Testis (tissue), 2 donors: ENCODE measurements at regions not wholly inside any gene's neighbourhood (a gene's known extent, or its start where the extent isn't known, plus 50 kb on each side); places are given as distances from the start of the nearest gene placed in this dataset.

Experiments
- DNase-seq: peaks from one replicate; pipeline ENCODE4 v3.0.0-alpha.2; 2019
- H3K27ac ChIP-seq, 2 donors: fragments of 200-600 bp; sonication (generic); one replicate each; pipeline ENCODE4 v1.5.1; 2019
- H3K27me3 ChIP-seq: fragments of 200-600 bp; sonication (generic); one replicate; pipeline ENCODE4 v1.5.1; 2019
- H3K36me3 ChIP-seq: fragments of 200-600 bp; sonication (generic); one replicate; pipeline ENCODE4 v1.5.1; 2017; ENCODE audit warnings: low read depth; ENCODE audit errors: missing control alignments
- H3K4me1 ChIP-seq: fragments of 200-600 bp; sonication (generic); one replicate; pipeline ENCODE4 v1.5.1; 2019
- H3K4me3 ChIP-seq, 2 donors: fragments of 200-600 bp; sonication (generic); one replicate each; pipeline ENCODE4 v1.5.1; 2017 to 2019
- H3K9me3 ChIP-seq: fragments of 200-600 bp; sonication (generic); one replicate; pipeline ENCODE4 v1.5.1; 2017
- CTCF ChIP-seq, 3 experiments: fragments of 450-650 bp in 2 of 3; fragments of 200-600 bp in 1 of 3; sonication (generic) in 1 of 3; IDR thresholded peaks; one replicate each; pipeline ENCODE4 v1.5.1; 2016 to 2019; ENCODE audit warnings: antibody characterized with exemption in 3 of 3, mild to moderate bottlenecking in 2 of 3, moderate library complexity in 1 of 3
- POLR2A ChIP-seq: fragments of 450-650 bp; IDR thresholded peaks from one replicate; pipeline ENCODE4 v1.6.1; 2017; ENCODE audit warnings: antibody characterized with exemption, mild to moderate bottlenecking, moderate library complexity
- WGBS, 2 donors: methylation state at CpG; one replicate each; pipeline ENCODE4 v1.1.5; 2018; 5-methylcytosine and 5-hydroxymethylcytosine counted together
- intact Hi-C: fragments of 100-400 bp; cut with DNase I; formaldehyde crosslinking; loops from one replicate; pipeline ENCODE4 v1.15.1; 2023; ENCODE audit warnings: low total_unique reads

- no peak overlapping the region for H3K27ac ChIP-seq
- WGBS, 2 donors, result 58 to 69% methylated on average over 10 of the region's 10 CpGs
- H3K36me3 ChIP-seq, result no peaks in the 10 kb centered on the region
- no peak for DNase-seq
- H3K4me3 ChIP-seq, result no peak overlapping the region
- intact Hi-C loops, result no loop called here
- no peaks in the 10 kb centered on the region for H3K4me1 ChIP-seq
- no peak for TF ChIP-seq CTCF (IDR thresholded peaks at IDR 0.05)
- no peak for TF ChIP-seq POLR2A
- no peaks in the 10 kb centered on the region for H3K9me3 ChIP-seq
- no peaks in the 10 kb centered on the region for H3K27me3 ChIP-seq
Measured at GRCh38 chr16:51710186-51710585, 559.1 kb upstream of the SALL1 start.

GRCh38 chr16:51708861-51709260 is 557.8 kb upstream of the SALL1 start:
- Histone ChIP-seq H3K36me3 (no peaks in the 10 kb centered on the region), H3K9me3 (no peaks in the 10 kb centered on the region), H3K4me1 (no peaks in the 10 kb centered on the region), H3K27me3 (no peaks in the 10 kb centered on the region), H3K4me3 (no peak overlapping the region), H3K27ac (no peak overlapping the region)
- no peak for DNase-seq
- no peak for TF ChIP-seq POLR2A
- no peak for TF ChIP-seq CTCF (IDR thresholded peaks at IDR 0.05)
- WGBS, 2 donors, result 32 to 37% methylated on average over 4 of the region's 4 CpGs
- intact Hi-C loops, result no loop called here

GRCh38 chr16:51707666-51708065 is 556.6 kb upstream of the SALL1 start:
- Histone ChIP-seq H3K36me3 (no peaks in the 10 kb centered on the region), H3K4me3 (no peak overlapping the region), H3K27ac (no peak overlapping the region), H3K4me1 (no peaks in the 10 kb centered on the region), H3K9me3 (no peaks in the 10 kb centered on the region), H3K27me3 (no peaks in the 10 kb centered on the region)
- 69 to 79% methylated on average over 6 of the region's 6 CpGs for WGBS, 2 donors
- DNase-seq, result no peak
- no peak for TF ChIP-seq POLR2A
- TF ChIP-seq CTCF (IDR thresholded peaks at IDR 0.05), result no peak
- intact Hi-C loops, result no loop called here

GRCh38 chr16:51705142-51705541 is 554.1 kb upstream of the SALL1 start:
- H3K9me3 ChIP-seq, result no peaks in the 10 kb centered on the region
- intact Hi-C loops, result no loop called here

More at GRCh38 chr16:51705142-51705541, 554.1 kb upstream of the SALL1 start:
- no peaks in the 10 kb centered on the region for H3K27me3 ChIP-seq
- TF ChIP-seq CTCF (IDR thresholded peaks at IDR 0.05) (no peak), POLR2A (no peak)
- no peaks in the 10 kb centered on the region for H3K36me3 ChIP-seq
- no peak overlapping the region for H3K27ac ChIP-seq
- DNase-seq, result no peak
- H3K4me3 ChIP-seq, result no peak overlapping the region
- no peaks in the 10 kb centered on the region for H3K4me1 ChIP-seq
